ENCODE measurements at regions not wholly inside any gene's neighbourhood (a gene's known extent, or its start where the extent isn't known, plus 50 kb on each side); places are given as distances from the start of the nearest gene placed in this dataset.

DNA sequence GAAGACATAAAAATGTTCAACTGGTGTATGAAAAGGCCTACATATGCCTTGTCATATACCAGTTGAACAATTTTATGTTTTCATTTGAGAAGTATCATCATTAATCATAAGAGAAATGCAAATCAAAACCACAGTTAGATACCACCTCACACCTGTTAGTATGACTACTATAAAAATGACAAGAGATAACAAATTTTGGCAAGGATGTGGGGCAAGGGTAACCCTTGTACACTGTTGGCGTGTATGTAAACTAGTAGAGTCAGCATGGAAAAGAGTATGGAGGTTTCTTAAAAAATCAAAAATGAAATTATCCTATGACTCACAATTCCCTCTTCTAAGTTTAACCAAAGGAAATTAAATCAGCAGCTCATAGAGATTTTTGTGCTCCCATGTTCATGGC lies 250.4 kb upstream of the ST8SIA4 start:
- TF ChIP-seq CTCF (IDR thresholded peaks at IDR 0.05): no peak
- no peak for TF ChIP-seq POLR2A (IDR thresholded peaks at IDR 0.05)

All from testis (tissue), 2 donors.